GM23338 (cell line): ENCODE measurements at regions not wholly inside any gene's neighbourhood (a gene's known extent, or its start where the extent isn't known, plus 50 kb on each side); places are given as distances from the start of the nearest gene placed in this dataset.

Experiments
- ATAC-seq: fragments of 200-7000 bp; cut with Tn5 transposase; 3 replicates; pipeline ENCODE4 v1.9.1; 2020
- DNase-seq: peaks from one replicate; pipeline ENCODE4 v3.0.0-alpha.2; 2015; ENCODE audit warnings: low spot score
- H2AFZ ChIP-seq: fragments of 200-600 bp; sonication (generic); 2 replicates; pipeline ENCODE4 v1.8.0; 2016; ENCODE audit warnings: antibody characterized with exemption, mild to moderate bottlenecking, moderate library complexity
- H3F3A ChIP-seq: fragments of 200-600 bp; sonication (generic); replicated peaks from 2 replicates; pipeline ENCODE4 v1.8.0; 2017; ENCODE audit warnings: antibody characterized with exemption, mixed run types, low read depth
- H3K27ac ChIP-seq: fragments of 200-600 bp; sonication (generic); 2 replicates; pipeline ENCODE4 v1.6.1; 2016; ENCODE audit warnings: low read depth
- H3K27me3 ChIP-seq: fragments of 200-600 bp; sonication (generic); 2 replicates; pipeline ENCODE4 v1.8.0; 2016; ENCODE audit warnings: mild to moderate bottlenecking, mixed run types, moderate library complexity; ENCODE audit not compliant: insufficient read depth
- H3K36me3 ChIP-seq: fragments of 200-600 bp; sonication (generic); 2 replicates; pipeline ENCODE4 v1.8.0; 2016; ENCODE audit warnings: mild to moderate bottlenecking; ENCODE audit not compliant: insufficient read depth
- H3K4me1 ChIP-seq: fragments of 200-600 bp; sonication (generic); 2 replicates; pipeline ENCODE4 v1.8.0; 2016; ENCODE audit warnings: mild to moderate bottlenecking, moderate library complexity; ENCODE audit not compliant: insufficient read depth
- H3K4me2 ChIP-seq: fragments of 200-600 bp; sonication (generic); 2 replicates; pipeline ENCODE4 v1.7.1; 2017; ENCODE audit warnings: mixed run types
- H3K4me3 ChIP-seq: fragments of 200-600 bp; sonication (generic); 2 replicates; pipeline ENCODE4 v1.6.1; 2016; ENCODE audit warnings: mixed run types
- H3K79me2 ChIP-seq: fragments of 200-600 bp; sonication (generic); replicated peaks from 2 replicates; pipeline ENCODE4 v1.8.0; 2017; ENCODE audit warnings: mild to moderate bottlenecking; ENCODE audit not compliant: insufficient read depth
- H3K9me2 ChIP-seq: fragments of 200-600 bp; sonication (generic); 2 replicates; pipeline ENCODE4 v1.8.0; 2017; ENCODE audit not compliant: insufficient read depth
- H4K20me1 ChIP-seq: fragments of 200-600 bp; sonication (generic); replicated peaks from 2 replicates; pipeline ENCODE4 v1.8.0; 2017; ENCODE audit warnings: mild to moderate bottlenecking; ENCODE audit not compliant: insufficient read depth
- H3K27ac Mint-ChIP-seq: 2 replicates; pipeline ENCODE4 v1.8.0; 2020; ENCODE audit warnings: inconsistent platforms, mild to moderate bottlenecking, moderate library complexity, mixed read lengths
- H3K27me3 Mint-ChIP-seq: 3 replicates; pipeline ENCODE4 v1.8.0; 2022; ENCODE audit warnings: low read depth, mild to moderate bottlenecking, moderate library complexity, mixed read lengths, inconsistent platforms; ENCODE audit not compliant: insufficient read depth, poor library complexity
- H3K36me3 Mint-ChIP-seq: 3 replicates; pipeline ENCODE4 v1.8.0; 2021; ENCODE audit warnings: low read depth, mild to moderate bottlenecking, inconsistent platforms, moderate library complexity, mixed read lengths
- H3K4me1 Mint-ChIP-seq: 3 replicates; pipeline ENCODE4 v1.8.0; 2020; ENCODE audit warnings: mild to moderate bottlenecking, inconsistent platforms, mixed read lengths
- H3K4me3 Mint-ChIP-seq: 3 replicates; pipeline ENCODE4 v1.8.0; 2021; ENCODE audit warnings: moderate library complexity, mild to moderate bottlenecking, inconsistent platforms, mixed read lengths
- H3K9me3 Mint-ChIP-seq: 3 replicates; pipeline ENCODE4 v1.8.0; 2020; ENCODE audit warnings: moderate library complexity, mild to moderate bottlenecking, inconsistent platforms, mixed read lengths
- CREB1 ChIP-seq: fragments of 250-450 bp; sonication (Bioruptor Pico); IDR thresholded peaks from 2 replicates; pipeline ENCODE4 v1.5.0; 2020; ENCODE audit warnings: low read depth, mild to moderate bottlenecking, moderate library complexity
- CTCF ChIP-seq, 2 experiments: fragments of 200-600 bp in 1 of 2; sonication (generic) in 1 of 2; conservative IDR thresholded peaks; 2 replicates each; pipeline versions ENCODE4 v1.5.1 to v1.6.1; 2016 to 2017; ENCODE audit warnings: antibody characterized with exemption in 2 of 2, low read depth in 2 of 2, mild to moderate bottlenecking in 2 of 2, moderate library complexity in 1 of 2
- ETS1 ChIP-seq: IDR thresholded peaks from 2 replicates; pipeline ENCODE4 v1.6.1; 2016; ENCODE audit warnings: antibody characterized with exemption
- EZH2 ChIP-seq: fragments of 200-600 bp; sonication (generic); IDR thresholded peaks from one replicate; pipeline ENCODE4 v1.8.0; 2017; ENCODE audit warnings: antibody characterized with exemption, mild to moderate bottlenecking, low read depth; ENCODE audit not compliant: unreplicated experiment
- EZH2phosphoT487 ChIP-seq: fragments of 200-600 bp; sonication (generic); IDR thresholded peaks from one replicate; pipeline ENCODE4 v1.8.1; 2018; ENCODE audit warnings: antibody characterized with exemption; ENCODE audit not compliant: unreplicated experiment
- JUNB ChIP-seq: IDR thresholded peaks from one replicate; pipeline ENCODE4 v1.6.1; 2016; ENCODE audit warnings: antibody characterized with exemption; ENCODE audit not compliant: unreplicated experiment
- NANOG ChIP-seq: IDR thresholded peaks from 2 replicates; pipeline ENCODE4 v1.6.1; 2016; ENCODE audit warnings: antibody characterized with exemption, borderline replicate concordance
- POLR2AphosphoS5 ChIP-seq: IDR thresholded peaks from 2 replicates; pipeline ENCODE4 v1.6.1; 2016; ENCODE audit warnings: antibody characterized with exemption, low read depth
- REST ChIP-seq: IDR thresholded peaks from one replicate; pipeline ENCODE4 v1.6.1; 2018; ENCODE audit warnings: antibody characterized with exemption; ENCODE audit not compliant: unreplicated experiment
- STAT1 ChIP-seq: IDR thresholded peaks from one replicate; pipeline ENCODE4 v1.6.1; 2016; ENCODE audit warnings: antibody characterized with exemption; ENCODE audit not compliant: unreplicated experiment
- ZNF114 ChIP-seq: fragments of 250-450 bp; sonication (Bioruptor Pico); IDR thresholded peaks from 2 replicates; pipeline ENCODE4 v1.5.0; 2020; ENCODE audit warnings: mild to moderate bottlenecking, moderate library complexity
- ZNF331 ChIP-seq: fragments of 250-450 bp; sonication (Bioruptor Pico); IDR thresholded peaks from 2 replicates; pipeline ENCODE4 v1.5.0; 2020; ENCODE audit warnings: low read depth, mild to moderate bottlenecking, moderate library complexity
- ZNF462 ChIP-seq: fragments of 250-450 bp; sonication (Bioruptor Pico); IDR thresholded peaks from 2 replicates; pipeline ENCODE4 v1.5.0; 2020; ENCODE audit warnings: mild to moderate bottlenecking, moderate library complexity

- Histone ChIP-seq H3K4me1 (peaks cover 43% of the 10 kb centered on the region), H2AFZ (no peak overlapping the region), H3K4me2 (peak overlapping the region; percentile 10; the same call in 1 of the 2 replicates), H3K27me3 (no peaks in the 10 kb centered on the region), H3K36me3 (no peaks in the 10 kb centered on the region), H3K9me2 (peaks cover 11% of the 10 kb centered on the region; the same call in 1 of the 2 replicates), H3K27ac (peak overlapping the region; percentile 96), H3K79me2 (no peaks in the 10 kb centered on the region), H3F3A (no peaks in the 10 kb centered on the region), H3K4me3 (no peak overlapping the region), H4K20me1 (no peaks in the 10 kb centered on the region)
- H3K27me3 Mint-ChIP-seq: peaks cover 2% of the 10 kb centered on the region
- no peak overlapping the region for H3K4me3 Mint-ChIP-seq
- peaks cover 5% of the 10 kb centered on the region; the same call in 1 of the 3 replicates for H3K9me3 Mint-ChIP-seq
- peaks cover 6% of the 10 kb centered on the region; the same call in 1 of the 3 replicates for H3K36me3 Mint-ChIP-seq
- ATAC-seq (no peak; the same call in 2 of the 3 replicates), DNase-seq (peak; percentile 79)
- H3K4me1 Mint-ChIP-seq: peaks cover 72% of the 10 kb centered on the region
- H3K27ac Mint-ChIP-seq: peak overlapping the region; percentile 93
- no peak for TF ChIP-seq EZH2phosphoT487
- TF ChIP-seq CTCF (conservative IDR thresholded peaks at IDR 0.05; ENCODE audit: low read depth in 2 of 2): no peak
- no peak for TF ChIP-seq STAT1
- TF ChIP-seq ZNF114 (CRISPR knock-in tag): no peak
- no peak for TF ChIP-seq REST
- TF ChIP-seq EZH2: no peak
- no peak for TF ChIP-seq ETS1
- no peak for TF ChIP-seq CREB1 (CRISPR knock-in tag)
- TF ChIP-seq JUNB: no peak
- TF ChIP-seq NANOG: no peak
- no peak for TF ChIP-seq POLR2AphosphoS5
- no peak for TF ChIP-seq ZNF462
- TF ChIP-seq ZNF331 (CRISPR knock-in tag): no peak
Observed at GRCh38 chr5:21615195-21615765, 1237.9 kb downstream of the CDH12 start.
